Suprapubic skin (tissue), 4 donors: ENCODE measurements at regions not wholly inside any gene's neighbourhood (a gene's known extent, or its start where the extent isn't known, plus 50 kb on each side); places are given as distances from the start of the nearest gene placed in this dataset.

Experiments
- CTCF ChIP-seq, 2 donors: fragments of 200-600 bp in 1 of 2; fragments of 450-650 bp in 1 of 2; sonication (generic) in 1 of 2; IDR thresholded peaks; one replicate each; pipeline ENCODE4 v1.5.1; 2016 to 2019; ENCODE audit warnings: antibody characterized with exemption in 2 of 2, mild to moderate bottlenecking in 1 of 2, moderate library complexity in 1 of 2
- POLR2A ChIP-seq, 2 donors: fragments of 450-650 bp; IDR thresholded peaks; one replicate each; pipeline ENCODE4 v1.6.1; 2017; ENCODE audit warnings: antibody characterized with exemption in 2 of 2, mild to moderate bottlenecking in 2 of 2, moderate library complexity in 2 of 2
- POLR2AphosphoS5 ChIP-seq, 3 donors: sonication (generic); formaldehyde crosslinking; IDR thresholded peaks; one replicate each; pipeline ENCODE4 v1.6.1; 2017; ENCODE audit warnings: antibody characterized with exemption in 3 of 3

GRCh38 chr5:37994729-37995128 lies 154.9 kb upstream of the GDNF start:
- TF ChIP-seq CTCF (IDR thresholded peaks at IDR 0.05) (no peak), POLR2AphosphoS5 (IDR thresholded peaks at IDR 0.05) (no peak), POLR2A (IDR thresholded peaks at IDR 0.05) (no peak)
